HepG2 (cell line): ENCODE measurements at regions not wholly inside any gene's neighbourhood (a gene's known extent, or its start where the extent isn't known, plus 50 kb on each side); places are given as distances from the start of the nearest gene placed in this dataset.
A peak's percentile ranks its signal among the peaks of the same experiment; 100 is the strongest.

Experiments used
- ATAC-seq: fragments of 200-7000 bp; cut with Tn5 transposase; 3 replicates; pipeline ENCODE4 v1.9.1; 2020; ENCODE audit warnings: mild to moderate bottlenecking, moderate library complexity
- BruUV-seq: library from RNA; stranded (reverse); fragments of 400-500 nt; replicated peaks from 2 replicates; lab custom pipeline; 2021; lab: Mats Ljungman, UMichigan
- CTCF ChIA-PET: fragments of 300-600 bp; formaldehyde crosslinking; extraction: SDS; loops from one replicate; lab custom pipeline; 2021; ENCODE audit warnings: low total read pairs, inconsistent platforms, low intra/inter-chr PET ratio; lab: Yijun Ruan, JAX
- POLR2A ChIA-PET: fragments of 350-600 bp; sonication (Branson Sonifier 250); formaldehyde crosslinking; loops from one replicate; lab custom pipeline; 2020; ENCODE audit warnings: antibody characterized with exemption, inconsistent platforms; lab: Yijun Ruan, JAX
- DNase-seq: peaks from one replicate; pipeline ENCODE4 v3.0.0-alpha.2; 2015; ENCODE audit warnings: low spot score
- FAIRE-seq: peaks from 3 replicates; lab custom pipeline; 2011; peaks lifted over from hg19 to GRCh38; lab: Jason Lieb, UNC
- H2AFZ ChIP-seq: one replicate; pipeline ENCODE4 v1.6.1; 2011; ENCODE audit warnings: low read length, inconsistent platforms
- H3K27ac ChIP-seq: fragments of 300-600 bp; 3 replicates; pipeline ENCODE4 v1.8.0; 2011; ENCODE audit warnings: mixed run types, mild to moderate bottlenecking, mixed read lengths, low read length, inconsistent platforms; ENCODE audit not compliant: insufficient read depth; ENCODE audit errors: extremely low read length
- H3K27me3 ChIP-seq, 2 experiments: fragments of 200-600 bp in 1 of 2; 2 replicates in 1 of 2; 3 replicates in 1 of 2; pipeline versions ENCODE4 v1.6.0 to v1.8.0; 2011; ENCODE audit warnings: low read length in 2 of 2, mild to moderate bottlenecking in 2 of 2, moderate library complexity in 2 of 2, inconsistent platforms in 1 of 2; ENCODE audit not compliant: insufficient read depth in 2 of 2, control insufficient read depth in 1 of 2
- H3K36me3 ChIP-seq, 2 experiments: fragments of 200-600 bp in 1 of 2; replicated peaks in 1 of 2; 2 replicates in 1 of 2; 3 replicates in 1 of 2; pipeline versions ENCODE4 v1.5.1 to v1.8.0; 2011; ENCODE audit warnings: low read length in 2 of 2, inconsistent platforms in 1 of 2; ENCODE audit not compliant: insufficient read depth in 2 of 2, control insufficient read depth in 1 of 2
- H3K4me1 ChIP-seq: 2 replicates; pipeline ENCODE4 v1.5.1; 2012; ENCODE audit warnings: low read length, inconsistent platforms; ENCODE audit not compliant: insufficient read depth
- H3K4me2 ChIP-seq: 2 replicates; pipeline ENCODE4 v1.6.0; 2011; ENCODE audit warnings: low read depth, low read length, inconsistent platforms
- H3K4me3 ChIP-seq, 3 experiments: fragments of 200-600 bp in 1 of 3; sonication (generic), shearing (Covaris generic) in 1 of 3; replicated peaks in 1 of 3; 2 replicates each; pipeline ENCODE4 v1.5.1; 2011 to 2016; ENCODE audit warnings: low read length in 3 of 3, inconsistent platforms in 2 of 3, low read depth in 2 of 3, mild to moderate bottlenecking in 2 of 3, control low read depth in 1 of 3, mixed read lengths in 1 of 3; ENCODE audit not compliant: insufficient read depth in 1 of 3
- H3K79me2 ChIP-seq: one replicate; pipeline ENCODE4 v1.6.1; 2011; ENCODE audit warnings: low read length, inconsistent platforms; ENCODE audit not compliant: insufficient read depth
- H3K9ac ChIP-seq: 2 replicates; pipeline ENCODE4 v1.6.0; 2011; ENCODE audit warnings: mild to moderate bottlenecking, low read depth, low read length, inconsistent platforms; ENCODE audit not compliant: insufficient read depth
- H3K9me3 ChIP-seq: 2 replicates; pipeline ENCODE4 v1.5.1; 2012; ENCODE audit warnings: mild to moderate bottlenecking, low read length
- H4K20me1 ChIP-seq: 2 replicates; pipeline ENCODE4 v1.6.0; 2011; ENCODE audit warnings: inconsistent platforms, mild to moderate bottlenecking, low read length, moderate library complexity; ENCODE audit not compliant: insufficient read depth
- FOXP1 ChIP-seq, 2 experiments: fragments of 450-650 bp in 1 of 2; IDR thresholded peaks; 2 replicates each; pipeline ENCODE4 v1.6.1; 2017 to 2018; ENCODE audit warnings: antibody characterized with exemption in 1 of 2
- GABPA ChIP-seq, 2 experiments: IDR thresholded peaks; 2 replicates each; pipeline ENCODE4 v1.6.1; 2011 to 2016; ENCODE audit warnings: low read depth in 2 of 2, low read length in 1 of 2, missing biosample characterization in 1 of 2, missing genetic modification characterization in 1 of 2
- HMGXB4 ChIP-seq, 2 experiments: sonication (generic) in 1 of 2; formaldehyde crosslinking in 1 of 2; IDR thresholded peaks; 2 replicates each; pipeline versions ENCODE4 v1.4.0 to v1.6.1; 2018 to 2020; ENCODE audit warnings: missing genetic modification reagents in 2 of 2, borderline replicate concordance in 1 of 2, low read depth in 1 of 2, mild to moderate bottlenecking in 1 of 2, missing biosample characterization in 1 of 2
- ZBTB1 ChIP-seq: sonication (generic); formaldehyde crosslinking; IDR thresholded peaks from 2 replicates; pipeline ENCODE4 v1.4.0; 2020; ENCODE audit warnings: missing genetic modification reagents, borderline replicate concordance
- WGBS: methylation state at CpG from one replicate; pipeline ENCODE4 v1.1.6; 2017; ENCODE audit warnings: low lambda C conversion rate; 5-methylcytosine and 5-hydroxymethylcytosine counted together
- in situ Hi-C: cut with HindIII; loops from 2 replicates; pipeline ENCODE4 v1.10.0; 2017; ENCODE audit warnings: low pct_unique_long_range_greater_than_20kb; ENCODE audit not compliant: extremely low pct_ligation_motif_present
- intact Hi-C: fragments of 100-400 bp; cut with micrococcal nuclease; formaldehyde crosslinking; loops from one replicate; pipeline ENCODE4 v1.10.0; 2022; ENCODE audit not compliant: unreplicated experiment

- H4K20me1 ChIP-seq: no peaks in the 10 kb centered on the region
- no peaks in the 10 kb centered on the region for H3K79me2 ChIP-seq
- in situ Hi-C loops (no loop called here), intact Hi-C loops (no loop called here)
- H3K36me3 ChIP-seq: no peaks in the 10 kb centered on the region
- TF ChIP-seq ZBTB1 (CRISPR knock-in tag): no peak
- 0 out of 2 replicates have a peak, but pooled peaks have one; percentile 26 for TF ChIP-seq FOXP1 (IDR thresholded peaks at IDR 0.05)
- TF ChIP-seq FOXP1 (CRISPR knock-in tag; IDR thresholded peaks at IDR 0.05): no peak
- WGBS: 3% methylated on average over 2 of the region's 2 CpGs
- POLR2A ChIA-PET: no interaction called here
- FAIRE-seq: no peak
- H2AFZ ChIP-seq: no peak overlapping the region
- H3K4me3 ChIP-seq: no peak overlapping the region
- peaks cover 5% of the 10 kb centered on the region for H3K4me1 ChIP-seq
- no peak for DNase-seq
- H3K9ac ChIP-seq: no peak overlapping the region
- CTCF ChIA-PET: no interaction called here
- ATAC-seq: no peak
- H3K9me3 ChIP-seq: no peaks in the 10 kb centered on the region
- H3K27me3 ChIP-seq: 0 out of 5 replicates have a peak, but pooled peaks cover 0 to 10% of the 10 kb centered on the region in 2 experiments
- BruUV-seq: no TSS peak
- H3K27ac ChIP-seq: no peak overlapping the region
- no peak overlapping the region for H3K4me2 ChIP-seq
Measured at GRCh38 chr20:51936377-51936776, 134.1 kb upstream of the SALL4 start.

GRCh38 chr20:51935003-51935358 lies 132.7 kb upstream of the SALL4 start:
- H4K20me1 ChIP-seq: no peaks in the 10 kb centered on the region
- H2AFZ ChIP-seq: no peak overlapping the region
- in situ Hi-C loops: no loop called here
- intact Hi-C loops: no loop called here
- H3K4me1 ChIP-seq: peaks cover 13% of the 10 kb centered on the region
- DNase-seq (no peak), ATAC-seq (no peak), FAIRE-seq (no peak)
- ChIA-PET POLR2A (no interaction called here), CTCF (no interaction called here)
- 37% methylated on average over 4 of the region's 4 CpGs for WGBS
- H3K27me3 ChIP-seq: 0 out of 5 replicates have a peak, but pooled peaks cover 0 to 10% of the 10 kb centered on the region in 2 experiments
- H3K9ac ChIP-seq: no peak overlapping the region
- H3K36me3 ChIP-seq: no peaks in the 10 kb centered on the region
- BruUV-seq: no TSS peak
- no peak overlapping the region for H3K4me2 ChIP-seq
- no peak overlapping the region for H3K4me3 ChIP-seq
- H3K79me2 ChIP-seq: no peaks in the 10 kb centered on the region
- H3K9me3 ChIP-seq: no peaks in the 10 kb centered on the region
- TF ChIP-seq GABPA (IDR thresholded peaks at IDR 0.05; ENCODE audit: low read depth, low read length) (no peak), GABPA (CRISPR knock-in tag; IDR thresholded peaks at IDR 0.05; ENCODE audit: low read depth) (peak; percentile 19; the same call in 1 of the 2 replicates), HMGXB4 (CRISPR knock-in tag; IDR thresholded peaks at IDR 0.05; ENCODE audit: borderline replicate concordance in 1 of 2, low read depth in 1 of 2) (no peak)
- no peak overlapping the region for H3K27ac ChIP-seq
